Uterus (tissue), 2 donors: ENCODE measurements at regions not wholly inside any gene's neighbourhood (a gene's known extent, or its start where the extent isn't known, plus 50 kb on each side); places are given as distances from the start of the nearest gene placed in this dataset.

Experiments
- POLR2A ChIP-seq, 2 donors: fragments of 450-650 bp; IDR thresholded peaks; one replicate each; pipeline ENCODE4 v1.6.1; 2016; ENCODE audit warnings: antibody characterized with exemption in 2 of 2, mild to moderate bottlenecking in 1 of 2, moderate library complexity in 1 of 2
- TF ChIP-seq, protein P1 (sequence below), 4 experiments: fragments of 200-600 bp in 2 of 4; fragments of 450-650 bp in 2 of 4; sonication (generic) in 2 of 4; IDR thresholded peaks; one replicate each; pipeline ENCODE4 v1.5.1; 2016 to 2019; ENCODE audit warnings: antibody characterized with exemption in 4 of 4, mild to moderate bottlenecking in 2 of 4, moderate library complexity in 1 of 4

DNA sequence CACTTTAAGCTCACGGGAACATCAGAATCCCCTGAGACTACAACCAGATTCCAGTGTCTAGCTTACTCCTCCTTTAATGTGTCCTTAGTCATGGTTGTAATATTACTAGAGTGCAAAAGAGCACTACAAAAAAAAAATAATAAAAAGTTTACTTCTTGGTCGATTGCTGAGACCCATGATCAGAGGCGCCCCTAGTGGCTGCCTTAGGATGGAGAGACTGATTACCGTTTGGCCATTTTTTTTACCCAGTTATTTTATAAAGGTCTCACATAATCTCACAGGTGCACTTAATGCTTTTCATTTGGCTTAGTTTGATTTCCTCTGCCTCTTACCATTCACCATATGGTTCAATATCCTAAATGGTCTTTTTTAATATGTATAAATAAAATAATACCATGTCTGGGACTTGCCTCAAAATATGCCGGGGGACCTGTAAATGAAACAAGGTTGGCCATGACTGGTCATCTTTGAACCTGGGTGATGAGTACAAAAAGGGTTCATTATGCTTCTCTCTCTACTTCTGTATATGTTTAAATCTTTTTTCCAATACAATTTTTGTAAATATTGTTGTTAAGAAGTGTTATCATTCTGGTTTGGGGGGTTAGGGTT lies 331.5 kb upstream of the NFE2L3 start:
- TF ChIP-seq, protein P1, sequence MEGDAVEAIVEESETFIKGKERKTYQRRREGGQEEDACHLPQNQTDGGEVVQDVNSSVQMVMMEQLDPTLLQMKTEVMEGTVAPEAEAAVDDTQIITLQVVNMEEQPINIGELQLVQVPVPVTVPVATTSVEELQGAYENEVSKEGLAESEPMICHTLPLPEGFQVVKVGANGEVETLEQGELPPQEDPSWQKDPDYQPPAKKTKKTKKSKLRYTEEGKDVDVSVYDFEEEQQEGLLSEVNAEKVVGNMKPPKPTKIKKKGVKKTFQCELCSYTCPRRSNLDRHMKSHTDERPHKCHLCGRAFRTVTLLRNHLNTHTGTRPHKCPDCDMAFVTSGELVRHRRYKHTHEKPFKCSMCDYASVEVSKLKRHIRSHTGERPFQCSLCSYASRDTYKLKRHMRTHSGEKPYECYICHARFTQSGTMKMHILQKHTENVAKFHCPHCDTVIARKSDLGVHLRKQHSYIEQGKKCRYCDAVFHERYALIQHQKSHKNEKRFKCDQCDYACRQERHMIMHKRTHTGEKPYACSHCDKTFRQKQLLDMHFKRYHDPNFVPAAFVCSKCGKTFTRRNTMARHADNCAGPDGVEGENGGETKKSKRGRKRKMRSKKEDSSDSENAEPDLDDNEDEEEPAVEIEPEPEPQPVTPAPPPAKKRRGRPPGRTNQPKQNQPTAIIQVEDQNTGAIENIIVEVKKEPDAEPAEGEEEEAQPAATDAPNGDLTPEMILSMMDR (IDR thresholded peaks at IDR 0.05) = peak in 1 of 4 experiments; percentile 4
- no peak for TF ChIP-seq POLR2A (IDR thresholded peaks at IDR 0.05)
